WI38 (cell line): ENCODE measurements at regions not wholly inside any gene's neighbourhood (a gene's known extent, or its start where the extent isn't known, plus 50 kb on each side); places are given as distances from the start of the nearest gene placed in this dataset.

ENCODE experiments used
- H3K4me3 ChIP-seq: 2 replicates; pipeline ENCODE4 v1.5.1; 2011; ENCODE audit warnings: low read depth, mild to moderate bottlenecking, control low read depth, low read length
- TF ChIP-seq, protein P1 (sequence below): IDR thresholded peaks from 2 replicates; pipeline ENCODE4 v1.5.1; 2012; ENCODE audit warnings: low read depth, mild to moderate bottlenecking, control low read depth, low read length

DNA sequence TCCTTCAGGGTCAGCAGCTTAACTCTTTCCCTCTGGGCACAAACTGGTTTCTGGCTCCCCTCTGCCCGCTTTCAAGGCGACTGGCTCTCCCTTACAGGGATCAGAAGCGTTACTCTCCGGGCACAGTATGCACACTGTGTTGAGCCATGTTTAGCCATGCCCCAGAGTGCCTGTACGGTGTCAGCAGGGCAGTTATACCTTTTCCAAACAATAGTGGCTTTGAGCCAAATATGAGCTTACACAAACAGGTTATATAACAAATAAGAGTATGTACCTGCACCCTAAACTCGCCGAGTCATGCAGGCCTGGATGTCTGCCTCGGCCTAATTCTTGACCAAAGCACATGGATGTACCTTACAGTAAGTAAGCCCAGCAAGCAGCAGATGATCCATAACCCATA, 175.6 kb upstream of the ANKRD28 start:
- H3K4me3 ChIP-seq: no peak overlapping the region

GRCh38 chr3:15973940-15974339, 176.2 kb upstream of the ANKRD28 start:
- H3K4me3 ChIP-seq: no peak overlapping the region
- TF ChIP-seq, protein P1, sequence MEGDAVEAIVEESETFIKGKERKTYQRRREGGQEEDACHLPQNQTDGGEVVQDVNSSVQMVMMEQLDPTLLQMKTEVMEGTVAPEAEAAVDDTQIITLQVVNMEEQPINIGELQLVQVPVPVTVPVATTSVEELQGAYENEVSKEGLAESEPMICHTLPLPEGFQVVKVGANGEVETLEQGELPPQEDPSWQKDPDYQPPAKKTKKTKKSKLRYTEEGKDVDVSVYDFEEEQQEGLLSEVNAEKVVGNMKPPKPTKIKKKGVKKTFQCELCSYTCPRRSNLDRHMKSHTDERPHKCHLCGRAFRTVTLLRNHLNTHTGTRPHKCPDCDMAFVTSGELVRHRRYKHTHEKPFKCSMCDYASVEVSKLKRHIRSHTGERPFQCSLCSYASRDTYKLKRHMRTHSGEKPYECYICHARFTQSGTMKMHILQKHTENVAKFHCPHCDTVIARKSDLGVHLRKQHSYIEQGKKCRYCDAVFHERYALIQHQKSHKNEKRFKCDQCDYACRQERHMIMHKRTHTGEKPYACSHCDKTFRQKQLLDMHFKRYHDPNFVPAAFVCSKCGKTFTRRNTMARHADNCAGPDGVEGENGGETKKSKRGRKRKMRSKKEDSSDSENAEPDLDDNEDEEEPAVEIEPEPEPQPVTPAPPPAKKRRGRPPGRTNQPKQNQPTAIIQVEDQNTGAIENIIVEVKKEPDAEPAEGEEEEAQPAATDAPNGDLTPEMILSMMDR: no peak

More for the DNA sequence above, 175.6 kb upstream of the ANKRD28 start:
- TF ChIP-seq, protein P1: no peak

DNA sequence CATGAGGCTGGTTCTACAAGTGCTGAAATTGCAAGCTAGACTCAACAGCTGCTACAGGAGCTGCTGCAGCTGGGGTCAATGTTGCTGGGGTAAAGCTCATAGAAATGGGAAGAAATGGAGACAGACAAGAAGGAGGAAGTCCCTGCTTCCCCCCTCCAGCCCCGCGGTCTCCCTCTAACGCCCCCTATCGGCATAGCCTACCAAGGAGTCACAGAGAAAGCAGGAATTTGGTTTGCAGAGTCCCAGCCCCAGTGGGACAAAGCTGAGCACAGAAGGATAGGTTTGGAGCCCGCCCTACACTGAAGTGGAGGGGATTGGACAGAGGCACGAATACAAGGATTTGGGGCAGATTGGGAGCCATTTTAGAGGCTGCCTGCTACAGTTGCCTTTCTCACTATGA, 176.9 kb upstream of the ANKRD28 start:
- no peak overlapping the region for H3K4me3 ChIP-seq
- TF ChIP-seq, protein P1: no peak

DNA sequence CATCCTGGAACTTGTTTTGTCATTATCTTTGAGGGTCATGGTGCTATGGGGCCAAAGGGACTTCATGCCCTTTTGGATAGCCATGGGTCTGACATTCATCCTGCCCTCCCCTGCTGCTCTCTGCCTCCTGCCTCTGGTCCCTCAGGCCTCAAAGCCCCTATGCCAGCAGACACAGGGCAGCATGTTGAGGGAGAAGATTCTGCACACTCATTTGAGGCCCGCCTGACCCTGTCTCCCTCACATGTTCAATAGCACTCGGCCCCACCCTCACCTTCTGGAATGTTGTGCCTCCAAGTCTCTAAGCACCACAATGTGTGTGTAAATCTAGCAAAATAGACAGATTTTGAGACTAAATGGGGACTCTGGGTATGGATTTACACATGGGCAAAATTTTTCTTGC, 178.7 kb upstream of the ANKRD28 start:
- H3K4me3 ChIP-seq: no peak overlapping the region
- TF ChIP-seq, protein P1: no peak

DNA sequence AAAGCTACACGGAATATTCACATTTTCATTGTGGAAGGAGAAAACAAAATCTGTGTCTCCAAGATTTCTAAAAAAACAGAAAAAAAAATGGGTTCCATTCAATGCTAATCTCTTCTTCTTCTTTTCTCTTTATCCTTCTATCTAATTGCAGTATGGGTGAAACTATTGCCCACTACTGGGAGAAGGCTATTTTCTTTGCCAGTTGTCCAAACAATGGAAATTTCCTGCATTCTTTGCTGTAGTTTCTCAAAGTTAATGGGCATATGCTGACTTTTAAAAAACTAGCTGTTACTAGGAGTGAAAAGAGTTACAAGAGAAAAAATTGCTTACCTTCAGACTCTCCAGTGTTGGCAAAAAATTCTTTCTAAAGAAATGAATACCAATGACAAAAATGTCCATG, 179.3 kb upstream of the ANKRD28 start:
- H3K4me3 ChIP-seq: no peak overlapping the region
- TF ChIP-seq, protein P1: no peak

DNA sequence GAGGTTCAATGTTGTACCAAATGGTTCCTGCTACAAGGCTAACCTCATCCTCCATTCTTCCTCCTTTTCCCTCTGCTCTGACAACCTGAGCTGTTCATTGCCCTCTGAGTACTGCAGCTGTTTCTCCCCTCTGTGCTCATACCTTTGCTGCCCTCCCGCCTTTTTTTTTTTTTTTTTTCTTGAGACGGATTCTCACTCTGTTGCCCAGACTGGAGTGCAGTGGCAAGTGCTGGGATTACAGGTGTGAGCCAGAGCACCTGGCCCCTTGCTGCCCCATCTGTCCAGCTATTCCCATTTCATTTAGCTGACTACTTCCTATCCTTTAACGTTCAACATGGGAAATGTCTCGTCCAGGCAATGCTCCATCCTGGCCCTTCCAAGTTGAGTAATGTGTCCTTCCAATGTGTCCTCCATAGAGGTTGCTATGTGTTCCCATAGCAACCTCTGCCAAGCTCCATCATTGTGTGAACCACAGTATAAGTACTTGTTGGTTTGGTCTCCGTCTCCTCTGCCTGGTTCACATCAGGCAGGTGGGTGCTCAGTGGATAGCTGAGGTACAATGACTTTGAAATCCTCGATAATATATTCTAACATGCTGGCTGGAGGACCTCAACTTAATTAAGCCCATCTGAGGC, 179.9 kb upstream of the ANKRD28 start:
- H3K4me3 ChIP-seq: no peak overlapping the region
- TF ChIP-seq, protein P1: no peak

GRCh38 chr3:15978801-15979200, 181.0 kb upstream of the ANKRD28 start:
- TF ChIP-seq, protein P1: no peak
- H3K4me3 ChIP-seq: no peak overlapping the region
